ENCODE measurements at regions not wholly inside any gene's neighbourhood (a gene's known extent, or its start where the extent isn't known, plus 50 kb on each side); places are given as distances from the start of the nearest gene placed in this dataset.

DNA sequence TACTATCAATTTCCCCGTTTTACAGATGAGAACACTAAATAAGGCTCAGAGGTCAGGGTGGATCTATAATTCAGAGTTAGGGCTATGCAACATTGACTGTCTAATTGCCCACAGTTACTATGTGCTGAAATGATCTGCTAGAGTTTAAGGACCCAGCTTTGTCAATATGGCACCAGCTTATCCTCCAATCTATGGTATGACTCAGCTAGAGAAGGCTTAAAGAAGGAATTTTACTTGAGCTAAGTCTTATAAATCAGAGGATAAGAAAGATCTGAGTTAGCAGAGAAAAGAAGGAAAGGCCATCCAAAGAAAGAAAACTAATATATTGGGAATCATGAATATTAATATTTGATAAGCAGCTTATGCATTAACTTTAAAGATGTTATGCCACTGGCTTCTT, 78.1 kb downstream of the ASB9 start:
- DNase-seq, result no peak

DNA sequence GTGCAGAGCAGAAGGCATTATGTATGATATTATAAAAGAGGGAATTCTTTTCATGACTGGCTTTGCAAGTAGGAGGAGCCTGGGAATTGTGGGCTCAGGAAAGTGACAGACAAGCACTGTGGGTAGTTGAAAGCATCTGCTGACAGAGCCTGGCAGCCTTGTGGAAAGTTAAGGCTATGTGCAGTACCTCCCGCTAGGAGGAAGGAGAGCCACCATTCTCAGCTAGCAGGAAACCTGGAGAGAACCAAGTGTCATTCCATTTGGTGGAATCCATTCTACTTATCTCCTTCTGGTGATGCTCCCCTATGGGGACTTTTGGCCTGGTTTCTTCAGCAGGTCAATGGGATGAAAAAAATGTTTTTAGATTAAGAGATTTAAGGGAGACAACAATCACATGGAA, 81.8 kb downstream of the ASB9 start:
- no peak for DNase-seq

DNA sequence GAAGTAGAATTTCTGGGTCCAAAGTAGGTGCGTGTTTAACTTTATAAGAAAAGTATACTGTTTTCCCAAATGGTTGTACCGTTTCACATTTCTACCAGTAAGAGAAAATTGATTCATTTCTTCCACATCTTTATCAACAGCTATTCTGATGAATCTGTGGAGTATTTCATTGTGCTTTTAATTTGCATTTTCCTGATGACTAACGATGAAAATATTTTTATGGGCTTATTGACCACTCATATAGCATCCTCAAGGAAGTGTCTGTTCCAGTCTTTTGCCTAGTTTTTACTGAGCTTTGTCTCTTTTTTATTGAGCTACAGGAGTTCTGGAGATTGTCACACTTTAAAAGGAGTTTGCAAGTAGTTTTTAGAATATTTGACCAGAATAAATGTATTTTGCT, 92.6 kb downstream of the ASB9 start:
- DNase-seq, result no peak

DNA sequence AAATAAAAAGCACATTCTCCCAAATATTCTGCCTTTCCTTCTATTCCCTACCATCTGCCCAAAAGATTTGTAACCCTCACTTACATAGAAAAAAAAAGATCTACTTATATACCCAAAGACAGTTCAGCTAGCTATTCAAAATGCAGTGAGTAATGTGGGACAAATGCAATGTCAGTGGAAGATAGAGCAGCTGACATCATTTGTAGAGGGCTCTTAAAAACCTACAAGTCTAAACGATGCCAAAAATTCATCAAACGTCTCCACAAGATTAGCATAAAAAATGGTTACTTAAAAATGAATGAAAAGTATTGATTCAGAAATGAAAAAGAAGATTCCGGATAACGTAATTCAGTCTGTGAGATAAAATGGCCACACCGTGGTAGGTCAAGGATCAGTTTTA, 96.5 kb downstream of the ASB9 start:
- no peak for DNase-seq

DNA sequence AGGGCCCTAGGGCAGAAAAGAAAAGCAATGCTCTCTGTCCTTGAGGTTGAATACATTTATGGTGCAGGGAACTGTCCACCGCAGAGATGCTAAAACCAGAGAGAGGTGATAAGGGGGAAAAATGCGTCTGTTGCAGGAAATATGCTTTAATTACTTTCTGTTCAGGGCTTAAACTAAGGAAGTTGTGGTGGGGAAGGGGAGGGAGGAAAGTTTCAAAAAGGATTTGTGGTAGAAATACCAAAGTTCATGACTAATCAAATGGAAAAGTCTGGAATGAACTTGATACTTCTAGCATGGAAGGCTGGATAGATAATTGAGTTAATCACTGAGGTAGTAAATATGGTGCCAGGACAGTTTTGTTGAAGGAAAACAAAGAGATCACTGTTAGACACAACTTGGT, 99.0 kb downstream of the ASB9 start:
- DNase-seq, result no peak

DNA sequence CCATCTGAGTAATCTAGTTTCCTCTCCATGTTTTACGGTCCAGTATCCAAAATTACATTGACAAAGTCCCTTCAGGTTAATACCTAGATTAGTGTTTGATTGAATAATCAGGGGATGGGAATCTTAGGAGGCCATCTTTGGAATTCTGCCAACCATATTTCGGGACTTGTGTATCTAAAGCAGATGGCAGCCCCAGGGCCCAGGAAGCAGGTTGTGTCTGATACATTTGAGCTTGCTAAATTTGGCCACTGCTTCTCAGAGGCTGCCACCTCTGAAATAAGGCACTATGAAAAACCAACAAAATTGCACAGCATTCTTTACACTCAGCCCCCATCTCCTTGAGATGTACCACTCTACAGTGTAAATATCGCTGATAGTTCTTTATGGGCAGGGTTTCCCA, 102.1 kb downstream of the ASB9 start:
- no peak for DNase-seq

DNA sequence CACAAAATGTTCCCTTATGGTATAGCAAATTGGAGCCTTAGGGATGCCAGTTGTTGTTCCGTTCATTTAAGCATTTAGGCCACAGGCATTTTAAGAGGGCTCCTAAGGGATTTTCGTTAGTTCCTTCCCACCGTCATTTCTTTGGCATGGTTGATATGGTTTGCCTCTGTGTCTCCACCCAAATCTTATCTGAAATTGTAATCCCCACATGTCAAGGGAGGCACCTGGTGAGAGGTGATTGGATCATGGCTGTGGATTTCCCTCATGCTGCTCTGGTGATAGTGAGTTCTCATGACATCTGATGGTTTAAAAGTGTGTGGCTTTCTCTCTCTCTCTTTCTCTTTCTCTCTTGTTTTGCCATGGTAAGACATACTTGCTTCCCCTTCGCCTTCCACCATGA, 104.1 kb downstream of the ASB9 start:
- no peak for DNase-seq

DNA sequence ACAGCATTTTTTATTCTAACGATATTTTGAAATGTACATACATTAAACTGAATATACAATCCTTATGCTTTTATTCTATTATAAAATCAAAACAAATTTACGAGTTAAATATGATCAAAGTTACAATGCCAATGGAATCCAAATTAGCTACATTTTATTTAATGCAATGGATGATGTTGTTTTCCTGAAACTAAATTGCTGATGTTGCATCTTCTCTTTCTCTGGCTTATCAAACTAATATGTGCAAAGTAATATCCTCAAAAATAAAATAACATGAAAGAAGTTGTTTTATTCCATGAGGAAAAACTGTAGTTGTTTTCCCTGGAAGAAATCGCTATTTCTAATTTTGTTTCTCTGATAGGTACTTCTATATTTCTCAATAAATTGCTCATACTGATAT, 106.8 kb downstream of the ASB9 start:
- DNase-seq, result no peak

DNA sequence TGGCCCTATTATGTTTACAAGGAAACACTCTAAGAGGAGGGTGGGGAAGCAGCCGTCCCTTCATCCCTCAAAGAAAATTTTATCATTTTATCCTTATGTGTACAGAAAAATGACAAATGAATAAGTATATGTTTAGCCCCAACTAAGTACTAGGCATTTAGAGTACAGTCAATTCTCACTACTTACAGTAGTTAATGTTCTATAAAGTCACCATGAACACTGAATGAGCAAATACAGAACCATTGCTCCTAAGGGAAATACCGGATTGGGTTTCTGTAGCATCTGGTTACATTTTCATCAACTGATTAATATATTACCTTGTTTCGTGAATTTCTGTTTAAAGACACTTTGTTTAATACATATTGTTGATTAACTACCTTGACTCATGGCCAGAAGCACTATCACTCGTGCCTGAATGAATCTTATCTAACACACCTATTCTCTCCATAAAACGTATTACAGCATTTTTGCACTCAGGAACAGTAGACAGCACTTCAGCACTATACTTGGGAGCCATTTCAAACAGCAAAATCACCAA, 109.3 kb downstream of the ASB9 start:
- DNase-seq, result no peak

DNA sequence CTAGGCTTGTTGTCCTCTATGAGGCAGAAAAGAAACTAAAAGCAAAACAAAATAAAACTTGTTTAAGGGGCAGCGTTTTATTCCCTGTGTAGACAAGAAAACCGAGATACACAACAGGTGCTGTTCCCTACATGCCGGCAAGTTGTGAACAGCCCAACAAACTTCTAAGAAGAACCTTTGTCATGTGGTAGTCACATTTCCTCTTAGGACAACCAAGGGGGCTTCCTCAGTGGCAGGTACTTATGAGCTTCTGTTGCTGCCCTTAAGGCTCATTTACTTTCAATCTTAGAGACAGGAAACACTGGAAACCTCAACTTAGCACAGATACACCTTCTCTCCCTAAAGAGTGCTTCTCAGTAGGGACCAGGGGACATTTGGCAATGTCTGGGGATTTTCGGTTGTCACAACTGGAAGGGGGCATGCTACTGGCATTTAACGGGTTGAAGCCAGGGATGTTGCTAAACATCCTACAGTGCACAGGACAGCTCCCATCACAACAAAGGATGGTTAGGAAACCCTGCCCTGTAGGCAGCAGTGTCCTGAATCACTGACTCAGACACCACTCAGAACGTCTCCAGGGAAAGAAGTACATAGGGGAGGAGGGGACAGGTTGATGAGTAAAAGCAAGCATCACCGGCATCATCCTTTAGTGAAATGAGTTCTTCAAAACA, 111.0 kb downstream of the ASB9 start:
- peak; percentile 53 to 59 for DNase-seq

DNA sequence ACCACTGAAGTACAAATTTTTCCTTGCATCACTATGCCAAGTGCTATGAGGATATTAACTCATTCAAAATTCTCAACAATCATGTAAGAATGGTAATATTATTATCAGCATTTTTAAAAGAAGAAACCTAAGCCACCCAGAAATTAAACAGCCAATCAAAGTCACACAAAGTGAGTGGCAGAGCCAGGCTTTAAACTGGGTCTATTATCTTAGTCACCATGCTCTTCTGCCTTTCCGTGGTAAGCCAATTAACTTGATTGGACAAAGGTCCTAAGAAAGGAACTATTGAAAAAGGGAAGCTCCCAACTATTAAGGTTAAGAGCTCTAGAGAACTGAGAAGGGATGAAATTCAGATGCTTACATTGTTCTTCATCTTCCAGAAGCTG, 111.5 kb downstream of the ASB9 start:
- DNase-seq, result no peak

DNA sequence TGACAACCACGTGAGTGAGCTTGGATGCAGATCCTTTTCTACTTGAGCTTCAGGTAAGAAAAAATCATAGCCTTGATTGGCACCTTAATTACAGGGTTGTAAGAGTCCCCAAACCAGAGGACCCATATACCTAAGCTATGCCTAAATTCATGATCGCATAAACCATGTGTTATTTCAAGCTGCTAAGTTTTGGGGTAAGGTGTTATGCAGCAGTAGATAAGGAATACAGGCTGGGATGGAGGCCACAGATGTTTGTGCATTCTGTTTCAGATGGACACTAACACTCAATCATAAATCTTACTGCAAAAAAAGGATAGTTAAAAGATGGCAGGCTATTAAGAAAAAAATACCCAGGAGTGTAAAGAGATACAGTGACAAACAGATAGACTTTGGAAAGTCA, 112.3 kb downstream of the ASB9 start:
- DNase-seq, result no peak

DNA sequence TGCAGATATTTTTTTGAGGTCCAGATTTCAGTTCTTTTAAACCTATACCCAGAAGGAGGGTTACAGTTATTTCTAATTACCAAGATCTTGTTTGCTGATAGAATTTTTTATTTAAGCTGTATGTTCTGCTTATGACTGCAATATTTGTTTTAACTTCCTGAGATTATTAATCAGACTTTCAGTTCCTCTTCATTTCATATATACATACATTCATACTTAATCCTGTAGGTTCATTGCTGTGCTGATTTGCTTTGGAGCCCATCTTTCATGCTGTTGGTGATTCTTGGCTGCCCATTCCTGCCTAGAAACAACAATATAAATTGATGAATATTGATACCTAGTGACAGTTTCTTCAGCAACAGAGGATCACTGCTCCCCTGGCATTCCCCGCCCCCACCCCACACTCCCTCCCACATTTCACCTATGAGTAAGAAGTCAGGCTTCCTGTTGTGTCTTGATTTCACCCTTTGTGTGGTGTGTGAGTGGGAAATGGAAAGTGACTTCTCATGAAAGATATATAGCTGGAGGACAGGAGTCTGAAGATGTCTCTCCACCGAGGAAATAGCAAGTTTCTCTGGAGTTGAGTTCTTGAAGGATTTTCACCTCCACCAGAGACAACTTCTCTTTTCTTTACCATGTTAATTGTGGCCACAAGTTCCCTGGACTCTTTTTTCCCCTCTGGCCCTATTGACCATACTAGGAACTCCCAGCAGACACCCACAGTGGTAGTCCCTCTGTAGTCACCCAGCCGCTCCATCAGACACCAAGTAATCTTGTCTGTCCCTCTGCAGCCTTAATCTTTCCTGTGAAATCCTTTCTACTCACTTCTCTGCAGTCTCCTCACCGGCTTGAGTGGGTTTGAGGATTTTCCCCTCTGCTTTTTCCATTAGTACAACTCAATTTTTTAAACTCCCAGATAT, 118.4 kb downstream of the ASB9 start:
- DNase-seq, result peak; percentile 37 to 52

DNA sequence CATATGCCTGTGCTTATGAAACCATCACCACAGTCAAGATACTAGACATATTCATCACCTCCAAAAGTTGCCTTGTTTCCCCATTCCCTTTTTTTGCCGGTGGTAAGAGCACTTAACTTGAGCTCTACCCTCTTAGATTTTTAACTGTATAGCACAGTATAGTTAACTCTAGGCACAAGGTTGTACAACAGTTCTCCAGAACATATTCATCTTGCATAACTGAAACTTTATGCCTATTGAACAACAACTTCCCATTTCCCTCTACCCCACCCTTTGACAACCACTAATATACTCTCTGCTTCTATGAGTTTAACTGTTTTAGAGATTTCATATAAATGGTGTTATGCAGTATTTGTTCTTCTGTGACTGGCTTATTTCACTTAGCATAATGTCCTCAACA, 119.3 kb downstream of the ASB9 start:
- no peak for DNase-seq

DNA sequence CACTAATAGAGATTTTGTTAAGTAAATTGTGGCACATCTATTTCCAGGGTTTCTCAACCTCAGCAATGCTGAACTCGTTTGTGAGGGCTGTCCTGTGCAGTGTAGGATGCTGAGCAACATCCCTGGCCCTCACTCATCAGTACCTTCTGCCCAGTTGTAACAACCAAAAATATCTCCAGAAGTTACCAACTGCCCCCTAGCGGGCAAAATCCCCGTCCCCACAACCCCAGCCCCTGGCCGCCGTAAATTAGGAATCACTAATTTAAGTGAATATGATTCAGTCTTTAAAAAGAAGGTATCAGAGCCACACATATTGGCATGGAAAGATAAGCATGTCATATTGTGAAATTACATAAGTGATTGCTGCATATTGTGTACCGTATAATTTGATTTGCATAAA, 123.4 kb downstream of the ASB9 start:
- peak; percentile 51 to 64 for DNase-seq

DNA sequence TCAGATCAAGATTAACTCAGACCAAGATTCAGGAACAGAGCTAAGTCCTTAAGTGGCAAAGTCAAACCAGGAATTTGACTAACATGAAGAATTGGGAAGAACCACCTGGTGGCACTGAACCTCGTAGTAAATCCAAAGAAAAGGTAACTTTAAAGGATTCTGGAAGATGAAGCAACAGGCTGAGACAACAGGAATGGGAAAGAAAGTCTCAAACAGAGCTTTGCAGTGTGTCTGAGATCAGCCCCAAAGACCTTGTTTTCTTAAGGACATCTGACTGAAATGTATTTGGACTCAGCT, 126.1 kb downstream of the ASB9 start:
- no peak for DNase-seq

DNA sequence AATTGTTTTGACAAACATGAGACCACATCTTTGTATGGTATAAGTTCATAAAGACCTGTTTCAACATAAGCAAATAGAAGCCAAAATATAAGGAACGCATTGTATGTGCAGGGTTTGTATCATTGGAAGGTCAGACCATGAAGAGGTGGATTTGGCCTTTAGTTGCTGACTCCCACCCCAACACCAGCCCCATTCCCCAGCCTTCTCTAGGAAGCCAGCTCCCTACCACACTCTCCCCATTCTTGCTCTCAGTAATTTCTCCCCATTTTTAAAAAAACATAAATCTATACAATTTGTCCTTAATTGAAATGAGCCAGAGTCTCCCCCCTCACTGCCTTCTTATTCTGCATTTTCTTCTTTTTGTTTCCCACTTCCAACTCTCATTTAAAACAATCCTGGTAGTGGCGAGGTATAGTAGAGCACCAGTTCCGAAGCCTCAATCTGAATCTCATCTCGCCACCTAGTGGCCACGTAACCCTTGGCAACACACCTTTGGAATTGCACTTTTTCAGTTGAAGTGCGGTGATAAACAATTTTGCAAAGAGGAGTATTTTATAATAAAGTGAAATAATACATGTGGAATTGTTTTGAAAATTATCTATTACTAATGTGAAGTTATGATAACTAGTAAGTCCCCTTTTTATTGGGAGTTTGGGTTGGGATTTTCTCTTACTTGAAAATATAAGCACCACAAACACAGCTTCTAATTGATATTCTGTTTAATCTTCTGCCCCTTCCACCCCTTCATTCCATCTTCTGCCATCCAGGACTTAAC, 126.6 kb downstream of the ASB9 start:
- peak; percentile 72 for DNase-seq

DNA sequence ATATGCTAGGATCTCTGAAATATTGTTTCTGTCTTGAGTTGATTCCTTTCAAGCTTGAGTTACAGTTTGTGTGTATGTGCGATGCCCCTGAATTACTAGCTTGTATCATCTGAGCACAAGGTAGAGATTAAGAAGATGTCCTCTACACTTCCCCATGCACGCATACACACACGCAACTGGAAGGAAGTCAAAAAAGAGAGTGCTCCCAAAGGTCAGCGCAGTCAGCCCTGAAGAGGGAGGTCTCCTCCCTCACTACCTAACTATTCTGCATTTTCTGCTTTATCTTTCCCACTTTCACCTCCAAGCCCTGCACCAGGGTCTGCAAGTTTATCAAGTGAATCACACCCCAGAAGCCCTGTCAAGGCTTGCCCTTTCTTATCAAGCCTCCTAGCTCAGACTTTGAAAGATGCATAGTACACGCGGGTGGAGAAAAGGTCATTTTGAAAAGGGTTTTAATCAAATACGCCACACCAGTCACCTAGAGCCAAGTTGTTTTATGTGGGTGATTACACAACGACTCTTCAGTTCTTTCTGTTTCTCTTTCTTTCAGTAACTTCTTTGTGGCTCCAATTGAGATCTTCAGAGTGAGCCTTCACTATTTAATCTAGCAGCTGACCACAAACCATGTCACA, 127.7 kb downstream of the ASB9 start:
- DNase-seq, result no peak

DNA sequence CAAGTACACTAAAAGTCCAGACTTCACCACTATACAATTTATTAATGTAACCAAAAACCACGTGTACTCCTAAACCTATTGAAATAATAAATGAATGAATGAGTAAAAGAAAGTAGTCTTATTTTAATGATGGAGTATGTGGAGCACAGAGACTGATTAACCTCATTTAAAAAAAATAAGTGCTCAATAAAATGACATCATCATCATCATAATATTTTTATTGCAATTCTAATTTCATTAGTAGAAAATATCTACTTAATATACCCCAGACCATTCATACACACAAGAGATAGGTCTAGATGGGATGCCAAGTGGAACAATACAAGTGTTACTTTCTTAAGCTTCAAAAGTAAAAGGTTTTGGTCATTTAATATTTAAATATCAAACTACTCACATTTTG, 133.1 kb downstream of the ASB9 start:
- no peak for DNase-seq

DNA sequence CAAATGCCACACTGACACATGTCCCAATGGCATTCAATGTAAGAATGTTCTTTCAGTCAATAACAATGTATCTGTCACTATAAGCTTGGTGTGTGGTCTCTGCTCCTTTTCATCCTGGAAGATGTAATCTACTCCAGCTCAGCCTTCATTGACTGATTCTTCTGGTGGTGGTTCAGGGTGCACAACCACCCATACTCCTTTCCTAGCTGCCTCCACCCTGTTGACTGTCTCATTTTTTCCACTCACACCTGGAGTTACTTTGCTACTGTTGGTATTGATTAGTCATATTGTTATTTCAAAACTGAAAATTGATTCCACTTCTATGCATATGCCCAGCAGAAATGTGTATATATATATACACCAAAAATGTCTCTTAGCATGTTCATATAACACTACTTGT, 140.5 kb downstream of the ASB9 start:
- DNase-seq, result no peak

DNA sequence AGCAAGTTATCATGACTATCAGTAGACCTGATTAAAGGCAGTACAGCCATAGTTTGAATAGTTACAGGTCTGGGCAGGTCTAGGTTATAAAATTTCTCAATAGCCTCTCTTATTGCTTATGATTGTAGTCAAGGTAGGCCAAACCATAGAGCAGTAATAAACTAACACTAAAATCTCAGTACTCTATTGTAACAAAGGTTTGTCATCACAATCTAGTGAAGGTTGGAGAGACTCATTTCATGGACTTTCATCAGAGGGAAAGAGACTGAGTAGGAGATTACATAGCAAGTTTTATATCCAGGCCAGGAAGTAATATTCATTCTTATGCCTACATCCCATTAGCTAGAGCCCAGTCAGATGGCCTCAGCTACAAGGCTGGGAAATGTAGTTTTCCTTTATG, 141.0 kb downstream of the ASB9 start:
- no peak for DNase-seq

DNA sequence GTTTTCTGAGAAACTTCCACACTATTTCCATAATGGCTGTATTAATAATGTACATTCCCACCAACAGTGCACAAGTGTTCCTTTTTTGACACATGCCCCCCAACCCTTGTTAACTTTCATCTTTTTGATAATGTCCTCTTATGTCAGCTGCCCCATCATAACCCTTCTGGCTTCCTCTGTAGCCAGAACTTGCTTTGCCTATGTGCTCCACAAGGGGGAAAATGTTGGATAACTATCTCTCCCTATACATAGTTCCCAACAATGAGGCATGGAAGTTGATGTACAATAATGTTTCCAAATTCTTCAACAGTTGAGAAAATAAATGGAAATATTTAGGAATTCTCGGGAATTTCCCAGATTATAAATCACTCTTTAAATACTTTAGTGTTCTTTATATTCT, 142.9 kb downstream of the ASB9 start:
- DNase-seq, result no peak

DNA sequence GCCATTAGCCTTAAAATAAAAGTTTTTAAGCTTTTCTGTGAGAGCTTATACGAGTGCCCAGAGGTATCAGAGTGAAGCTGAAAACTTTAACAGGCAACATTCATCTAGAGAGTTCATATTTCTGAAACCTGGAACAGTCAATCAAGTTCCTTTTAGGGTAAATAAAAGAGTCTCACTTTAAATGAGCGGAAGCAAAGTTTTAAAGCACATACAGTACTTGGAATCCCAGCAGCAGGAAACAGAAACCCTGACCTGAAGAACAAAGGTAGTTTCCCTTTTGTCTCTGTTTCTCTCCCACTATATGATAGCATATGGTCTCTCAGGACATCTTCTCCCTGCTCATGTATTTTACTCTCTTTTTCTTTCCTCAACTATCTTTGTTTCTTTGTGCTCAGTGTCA, 153.0 kb downstream of the ASB9 start:
- DNase-seq, result no peak

All from activated T-cell treated with anti-CD3 and anti-CD28 coated beads, Interleukin-2, amount 50 U/mL, for 48 hours (primary cell).